Epidermal melanocyte (primary cell): ENCODE measurements at regions not wholly inside any gene's neighbourhood (a gene's known extent, or its start where the extent isn't known, plus 50 kb on each side); places are given as distances from the start of the nearest gene placed in this dataset.
"Not testable (repeated sequence)": the region's sequence is repeated elsewhere in the genome, so short reads cannot be mapped to it uniquely, and the experiment has no call there.

ENCODE experiments used
- DNase-seq: peaks from one replicate; pipeline ENCODE4 v3.0.0; 2011; ENCODE audit warnings: low spot score; ENCODE audit not compliant: insufficient read length

DNA sequence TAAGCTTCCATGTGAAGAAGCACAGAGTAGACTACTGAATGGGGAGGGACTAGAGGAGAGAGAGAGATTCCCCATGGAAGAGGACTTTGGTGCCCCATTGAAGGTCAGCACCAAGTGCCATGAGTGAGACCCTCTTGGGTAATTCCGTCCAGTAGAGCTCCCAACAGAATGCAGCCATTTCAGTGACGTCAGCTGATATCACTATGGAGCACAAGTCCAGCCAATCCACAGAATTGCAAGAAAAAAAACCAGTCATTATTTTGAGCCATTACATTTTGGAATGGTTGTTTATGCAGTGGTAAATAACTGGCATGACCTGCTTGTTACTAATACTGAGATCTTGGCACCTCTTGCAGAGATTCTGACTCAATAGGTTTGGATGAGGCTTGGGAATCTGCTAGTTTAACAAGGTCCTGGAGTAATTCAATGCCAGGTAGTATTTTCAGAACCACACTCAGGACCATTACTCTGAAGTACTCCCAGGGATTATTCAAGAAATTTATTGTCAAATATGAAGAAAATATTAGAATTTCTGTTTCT, 52.6 kb upstream of the SP8 start:
- no peak for DNase-seq

DNA sequence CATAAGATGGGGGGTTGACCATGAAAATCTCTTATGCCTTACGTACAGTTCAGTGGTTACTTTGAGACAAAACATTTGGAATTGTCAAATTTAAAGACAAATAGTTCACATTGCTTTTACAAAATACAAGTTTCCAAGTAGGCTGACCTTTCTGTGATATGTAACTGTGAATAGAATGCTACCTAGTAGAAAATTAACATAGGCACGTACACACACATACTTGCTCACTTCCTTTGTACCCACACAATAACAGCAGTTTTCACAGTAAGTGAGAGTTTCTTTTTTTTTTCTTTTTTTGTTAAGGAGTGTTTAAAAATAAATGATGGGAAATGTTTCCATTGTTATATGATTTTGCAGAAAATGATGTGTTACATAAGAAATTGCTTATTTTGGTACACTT, 53.3 kb upstream of the SP8 start:
- DNase-seq, result no peak

DNA sequence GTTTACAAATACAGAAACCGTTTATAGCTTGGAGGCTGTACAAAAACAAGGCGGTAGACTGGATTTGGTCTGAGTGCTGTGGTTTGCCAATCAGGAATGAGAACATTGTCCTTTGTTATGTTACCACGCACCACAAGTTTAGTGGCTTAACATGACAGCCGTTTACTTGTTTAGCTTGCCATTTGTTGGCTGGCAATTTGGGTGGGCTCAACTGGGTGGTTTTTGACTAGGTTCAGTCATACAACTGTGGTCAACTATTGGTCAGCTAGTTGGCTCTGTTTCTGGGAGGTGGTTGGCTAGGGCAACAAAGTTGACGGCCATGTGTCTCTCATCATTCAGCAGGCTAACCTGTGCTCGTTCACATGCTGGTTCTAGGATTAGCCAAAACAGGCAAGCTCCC, 60.1 kb upstream of the SP8 start:
- DNase-seq, result no peak

DNA sequence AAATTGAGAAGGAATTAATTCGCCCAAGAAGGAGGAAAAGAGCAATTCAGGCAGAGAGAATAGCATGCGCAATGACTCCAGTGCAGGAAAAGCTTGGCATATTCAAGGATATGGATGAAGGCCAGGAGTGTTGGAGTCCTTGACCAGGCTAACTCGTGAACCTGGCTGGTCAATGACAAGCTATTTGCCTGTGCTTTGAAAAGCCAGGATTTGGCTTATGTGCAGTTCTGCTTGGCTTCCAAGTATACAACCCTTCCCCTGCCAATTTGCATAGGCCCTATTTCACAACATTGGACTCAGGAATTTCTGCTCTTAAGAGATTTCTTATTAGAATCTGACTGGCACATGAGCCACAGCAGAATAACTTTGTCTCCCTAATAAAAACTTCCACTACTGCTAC, 72.3 kb upstream of the SP8 start:
- DNase-seq, result no peak

DNA sequence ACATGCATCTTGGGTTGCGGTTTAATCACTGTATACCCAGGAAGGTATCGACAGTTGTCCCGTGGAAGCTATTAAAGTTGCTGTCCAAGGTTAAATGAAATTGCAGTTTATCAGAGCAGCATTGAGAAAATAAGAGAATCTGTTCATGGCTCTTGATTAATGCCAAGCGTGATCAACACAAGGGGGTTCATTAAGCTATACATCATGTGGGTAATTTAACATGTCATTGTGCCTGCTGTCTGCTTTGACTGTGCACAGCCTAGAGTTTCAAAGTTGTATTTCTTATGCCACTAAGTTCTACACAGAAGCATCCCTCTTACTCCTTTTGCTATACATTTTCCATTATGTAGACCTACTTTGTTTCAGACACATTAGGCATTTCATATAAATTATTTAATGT, 74.8 kb upstream of the SP8 start:
- DNase-seq, result no peak

DNA sequence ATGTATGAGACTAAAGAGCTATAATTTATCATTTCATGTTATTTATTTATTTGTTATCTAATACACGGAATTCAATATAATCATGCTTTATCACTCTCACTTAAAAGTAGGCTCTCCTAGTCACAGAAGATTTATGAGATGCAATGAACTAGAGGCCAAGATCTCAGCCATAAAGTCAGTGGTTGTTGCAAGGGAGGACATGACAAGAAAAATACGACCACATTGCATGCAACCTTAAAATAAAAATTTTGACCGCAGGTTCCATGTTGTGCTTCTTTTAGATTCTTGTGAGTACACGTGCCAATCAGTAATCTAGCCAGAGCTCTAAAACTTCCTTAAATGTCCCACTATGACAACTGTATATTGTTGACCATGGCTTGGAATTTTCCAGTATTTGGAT, 75.9 kb upstream of the SP8 start:
- no peak for DNase-seq

DNA sequence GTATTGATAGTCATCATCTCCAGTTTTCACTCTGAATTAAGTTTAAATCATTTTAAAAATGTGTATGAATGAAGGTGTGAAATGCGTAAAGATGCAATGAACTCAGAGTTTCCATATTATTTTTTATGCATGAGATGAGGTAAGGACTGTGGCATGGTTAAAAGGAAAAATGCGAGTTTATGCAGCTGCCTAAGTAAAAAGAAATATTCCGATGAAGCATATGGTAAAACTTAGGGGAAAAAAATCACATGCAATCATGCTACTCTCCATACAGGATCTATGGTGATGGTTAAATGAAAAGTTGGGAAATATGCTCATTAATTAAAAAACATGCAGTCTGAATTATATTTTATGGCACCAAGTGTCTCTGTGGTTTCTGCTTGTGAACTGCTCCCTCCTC, 77.5 kb upstream of the SP8 start:
- no peak for DNase-seq

DNA sequence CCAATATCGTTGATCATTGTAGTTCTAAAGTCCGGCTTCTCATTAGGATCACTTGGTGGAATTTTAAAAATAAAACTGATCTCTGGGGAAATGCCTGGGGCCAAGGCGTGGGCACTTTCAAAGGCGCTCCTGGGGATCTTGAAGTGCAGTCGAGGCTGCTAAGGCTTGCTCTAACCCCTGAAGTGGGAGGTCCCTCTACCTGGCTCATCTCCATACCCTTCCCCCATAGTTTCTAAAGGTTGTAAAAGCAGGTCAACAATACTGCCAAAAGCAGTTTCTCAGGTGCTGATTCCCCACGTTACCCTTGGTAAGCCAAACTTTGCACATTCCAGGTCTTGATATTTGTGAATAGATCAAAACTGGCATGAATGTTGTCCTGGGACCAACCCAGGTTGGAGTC, 79.0 kb upstream of the SP8 start:
- DNase-seq, result no peak

DNA sequence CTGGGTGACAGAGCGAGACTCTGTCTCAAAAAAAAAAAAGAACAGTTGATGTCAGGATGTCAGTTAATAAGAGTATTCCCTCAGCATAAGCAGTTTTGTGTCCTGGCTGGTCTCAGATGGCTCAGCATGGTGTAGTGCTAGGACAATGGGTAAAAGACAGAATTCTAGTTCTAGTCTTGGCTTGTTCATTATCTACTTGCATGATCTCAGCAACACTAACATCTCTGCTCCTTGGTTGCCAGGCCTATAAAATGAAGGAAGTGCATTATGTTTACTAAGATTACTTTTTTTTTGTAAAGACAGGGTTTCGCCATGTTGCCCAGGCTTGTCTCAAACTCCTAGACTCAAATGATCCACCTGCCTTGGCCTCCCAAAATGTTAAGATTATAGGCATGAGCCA, 84.3 kb upstream of the SP8 start:
- no peak for DNase-seq

DNA sequence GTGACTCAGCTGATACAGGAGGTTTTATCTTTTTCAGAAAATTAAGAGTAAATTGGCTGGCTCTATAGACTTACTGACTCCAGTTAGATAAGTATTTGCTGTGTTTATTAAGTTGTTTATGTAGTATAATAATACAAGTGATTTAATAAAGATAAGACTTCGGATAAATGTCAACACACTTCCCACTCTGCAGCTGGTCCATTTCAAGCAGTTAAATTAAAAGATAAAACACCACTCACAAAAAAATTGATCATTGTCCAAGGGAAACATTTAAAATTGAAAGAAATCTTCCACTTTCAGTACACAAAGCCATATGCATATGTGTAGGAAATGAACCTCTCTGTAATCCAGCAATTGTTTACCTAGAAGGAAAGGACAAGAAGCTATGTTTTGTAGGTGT, 106.1 kb upstream of the SP8 start:
- no peak for DNase-seq

DNA sequence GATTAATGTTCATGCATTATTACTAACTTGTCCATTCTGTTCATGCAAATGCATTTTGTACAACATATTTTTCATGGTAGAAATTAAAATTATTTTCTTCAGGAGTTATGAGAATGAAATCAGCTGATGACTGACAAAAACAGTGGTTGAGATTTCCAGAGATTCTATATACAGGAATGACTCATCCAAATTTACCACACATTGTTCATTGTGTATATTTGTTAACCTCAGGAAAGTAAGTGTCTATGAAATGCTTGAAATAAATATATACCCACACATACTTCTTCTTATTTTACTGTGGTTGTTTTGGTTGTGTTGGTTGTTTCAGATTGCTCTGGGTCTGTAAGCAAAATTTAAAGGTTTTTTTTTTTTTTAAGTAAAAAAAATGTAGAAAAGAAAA, 108.1 kb upstream of the SP8 start:
- DNase-seq, result no peak

DNA sequence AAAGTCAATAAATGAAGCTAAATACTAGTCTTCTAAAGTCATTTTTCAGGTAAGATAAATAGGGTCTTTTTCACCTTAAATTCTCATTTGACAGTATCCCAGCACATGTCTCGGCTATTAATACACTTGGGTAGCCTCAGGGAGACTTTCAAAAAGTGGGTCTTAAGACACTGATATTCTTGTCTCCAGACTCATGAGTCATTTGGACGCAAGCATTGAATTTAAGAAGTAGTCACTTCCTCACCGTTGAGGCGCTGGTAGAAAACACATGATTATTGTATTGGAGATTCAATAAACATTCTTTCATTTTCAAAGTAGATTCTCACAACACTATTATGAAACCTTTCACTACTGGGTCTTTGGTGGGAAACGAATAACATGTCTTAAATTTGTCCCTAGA, 108.9 kb upstream of the SP8 start:
- DNase-seq, result no peak

DNA sequence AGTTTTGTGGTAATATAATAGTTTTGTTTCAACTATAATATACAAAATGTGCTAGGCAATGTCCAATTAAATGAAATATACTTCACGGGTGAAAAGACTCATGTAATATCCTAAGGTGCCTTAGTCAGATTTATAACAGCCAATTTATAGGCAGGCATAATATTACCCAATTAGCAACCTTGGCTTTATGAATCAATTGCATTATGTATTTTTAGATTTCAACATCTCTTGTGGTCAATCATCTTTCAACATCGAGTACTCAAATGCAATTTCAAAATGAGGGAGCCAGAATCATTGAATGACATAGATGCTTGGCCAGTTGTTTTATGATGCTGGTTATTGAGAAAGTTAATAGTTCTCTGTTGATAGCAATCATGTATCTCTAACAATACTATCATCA, 110.3 kb upstream of the SP8 start:
- DNase-seq, result no peak

DNA sequence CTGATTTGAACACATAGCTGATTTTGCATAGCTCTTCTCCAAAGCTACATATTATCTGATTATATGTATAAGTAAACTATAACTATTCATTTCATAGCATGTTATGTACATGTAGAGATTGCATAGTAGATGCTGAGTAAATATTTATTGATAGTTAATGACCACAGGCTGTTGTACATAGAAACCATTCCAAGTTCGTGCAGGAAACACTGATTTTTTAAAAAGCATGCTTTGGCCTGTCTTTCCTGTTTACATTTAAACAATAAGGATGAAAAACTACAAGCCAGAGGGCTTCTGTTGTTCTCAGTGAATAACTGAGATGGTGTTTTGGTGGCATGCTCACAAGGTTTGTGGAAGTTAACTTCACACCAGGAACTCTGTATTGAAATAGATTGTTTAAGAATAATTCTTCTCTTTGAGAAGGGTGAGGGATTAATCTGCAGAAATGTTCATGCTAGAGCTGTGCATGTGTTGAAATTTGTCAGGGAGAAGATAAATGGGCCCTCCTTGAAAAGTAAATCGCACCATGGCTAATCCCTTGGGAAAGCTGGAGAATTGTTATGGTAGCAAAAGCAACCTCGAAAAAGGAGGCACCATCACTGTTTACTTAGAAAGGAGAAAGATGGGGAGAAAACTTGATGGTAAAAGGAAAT, 120.2 kb upstream of the SP8 start:
- DNase-seq, result no peak

DNA sequence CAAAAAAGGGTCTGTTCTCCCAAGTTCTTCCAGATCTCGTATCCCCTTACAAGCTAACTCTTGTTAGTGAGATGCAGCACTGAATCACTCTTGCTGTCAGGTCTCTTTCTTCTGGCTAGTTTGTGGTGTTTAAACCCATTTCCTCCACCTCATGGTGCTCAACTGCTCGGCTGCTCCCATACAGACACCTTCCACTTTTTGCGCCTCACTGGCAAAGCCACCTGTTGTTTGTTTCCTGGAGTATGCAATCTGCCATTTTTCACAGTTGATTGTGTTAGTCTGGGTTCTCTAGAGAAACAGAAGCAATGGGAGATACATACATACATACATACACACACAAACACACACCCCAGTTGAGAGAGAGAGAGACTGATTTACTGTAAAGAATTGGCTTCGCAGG, 124.4 kb upstream of the SP8 start:
- no peak for DNase-seq

DNA sequence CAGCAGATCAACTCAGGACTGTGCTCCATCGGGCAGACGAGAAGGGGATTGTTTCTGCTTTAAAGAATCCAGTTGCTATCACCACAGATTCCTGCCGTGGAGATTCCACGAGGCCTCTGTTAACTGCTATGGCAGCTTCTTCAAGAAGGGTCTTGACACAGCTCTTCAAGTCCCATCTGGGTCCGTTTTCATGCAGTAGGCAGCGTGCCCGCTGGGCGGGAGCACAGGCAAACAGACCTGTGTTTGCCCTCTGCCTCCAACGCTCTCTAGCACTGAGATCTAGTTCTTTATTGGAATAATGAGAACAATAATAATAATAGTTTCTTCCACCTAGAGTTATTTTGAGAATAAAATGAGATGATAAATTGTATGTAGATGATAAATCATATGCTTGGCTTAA, 127.2 kb upstream of the SP8 start:
- no peak for DNase-seq

DNA sequence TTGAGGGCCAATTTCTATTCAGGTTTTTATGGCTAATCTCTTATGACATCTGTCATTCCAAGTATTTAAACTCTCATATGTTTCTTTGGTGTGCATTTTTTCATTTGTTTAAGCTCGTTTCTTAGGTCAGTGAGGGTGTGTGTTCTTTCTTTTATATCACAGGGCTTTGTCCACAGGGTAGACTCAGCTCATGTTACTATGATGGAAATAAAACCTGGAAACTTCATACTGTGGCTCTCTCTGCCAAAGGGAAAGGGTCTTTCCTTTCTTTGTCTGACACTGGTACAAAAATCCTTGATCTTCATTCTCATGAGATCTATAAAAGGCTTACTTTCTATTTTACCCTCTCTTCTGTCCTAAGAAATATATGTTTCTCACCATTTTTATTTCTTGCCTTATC, 129.6 kb upstream of the SP8 start:
- no peak for DNase-seq

DNA sequence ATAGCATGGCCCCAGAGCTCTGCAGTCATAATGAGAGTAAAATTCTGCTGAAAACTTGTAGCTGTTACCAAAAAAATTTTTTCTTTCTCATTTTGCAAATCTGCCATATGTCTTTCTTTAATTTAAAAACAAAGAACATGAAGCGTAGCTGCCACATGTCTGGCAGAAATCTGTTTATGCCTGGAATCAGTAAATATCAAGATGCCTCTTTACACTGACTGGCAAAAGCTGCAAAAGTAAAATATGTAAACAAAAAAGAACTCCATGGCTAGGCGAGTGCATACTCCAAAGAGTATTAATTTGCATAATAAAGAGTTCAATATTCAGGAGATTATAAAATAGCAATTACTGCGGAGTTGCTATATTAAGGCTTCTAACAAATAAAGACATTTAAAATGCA, 130.9 kb upstream of the SP8 start:
- no peak for DNase-seq

DNA sequence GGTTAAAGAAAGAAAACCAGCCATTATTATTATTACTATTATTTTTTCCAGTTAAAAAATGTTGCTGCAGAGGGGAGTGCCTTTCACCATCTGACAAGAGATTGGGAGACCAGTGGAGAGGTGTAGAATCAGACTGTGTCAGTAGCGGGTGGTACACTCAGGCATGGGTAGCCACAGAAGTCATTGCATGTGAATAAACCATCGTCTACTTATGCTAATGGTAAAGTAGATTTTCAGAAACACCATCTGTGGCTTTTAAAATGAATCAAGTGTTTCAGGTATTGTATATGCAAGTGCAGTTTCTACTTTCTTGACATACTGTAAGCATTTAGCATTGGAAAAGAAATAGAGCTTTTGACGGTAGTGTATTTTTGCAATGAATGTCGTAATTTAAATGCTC, 131.5 kb upstream of the SP8 start:
- DNase-seq, result no peak

DNA sequence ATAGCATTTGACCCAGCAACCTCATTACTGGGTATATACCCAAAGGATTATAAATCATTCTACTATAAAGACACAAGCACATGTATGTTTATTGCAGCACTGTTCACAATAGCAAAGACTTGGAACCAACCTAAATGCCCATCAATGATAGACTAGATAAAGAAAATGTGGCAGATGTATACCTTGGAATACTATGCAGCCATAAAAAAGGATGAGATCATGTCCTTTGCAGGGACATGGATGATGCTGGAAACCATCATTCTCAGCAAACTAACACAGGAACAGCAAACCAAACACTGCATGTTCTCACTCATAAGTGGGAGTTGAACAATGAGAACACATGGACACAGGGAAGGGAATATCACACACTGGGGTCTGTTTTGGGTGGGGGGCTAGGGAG, 140.5 kb upstream of the SP8 start:
- not testable (repeated sequence) for DNase-seq

DNA sequence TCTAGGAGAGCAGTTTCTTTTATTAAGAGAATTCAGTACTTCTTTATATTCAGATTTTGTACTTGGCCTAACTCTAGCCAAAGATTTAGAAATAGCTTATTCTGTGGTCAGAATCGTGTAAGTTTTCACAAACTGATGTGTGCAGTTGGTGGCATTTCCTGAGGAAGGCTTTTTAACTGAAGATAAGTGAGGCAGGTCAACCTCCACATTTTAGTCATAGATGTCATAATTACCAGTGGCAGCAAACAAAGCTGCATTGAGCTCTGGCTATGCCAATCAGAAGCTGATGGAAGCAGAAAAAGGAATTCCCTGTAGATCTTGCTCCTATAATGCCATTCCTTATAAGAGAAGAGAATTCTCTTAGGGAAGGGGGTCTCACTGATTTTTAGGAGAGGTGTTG, 141.3 kb upstream of the SP8 start:
- no peak for DNase-seq

DNA sequence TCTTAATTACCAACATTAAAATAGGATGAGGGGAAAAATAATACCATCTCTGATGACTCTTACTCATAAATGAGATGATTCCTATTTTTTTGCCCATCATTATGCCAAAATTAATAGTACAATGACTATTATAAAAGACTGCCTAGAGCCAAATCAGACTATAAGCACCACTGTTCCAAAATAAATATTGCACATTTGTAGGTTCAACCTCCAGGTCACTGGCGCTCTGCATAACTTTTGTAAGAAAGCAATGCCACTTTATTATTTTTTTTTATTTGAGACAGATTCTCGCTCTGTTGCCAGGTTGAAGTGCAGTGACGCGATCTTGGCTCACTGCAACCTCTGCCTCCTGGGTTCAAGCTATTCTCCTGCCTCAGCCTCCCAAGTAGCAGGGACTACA, 142.5 kb upstream of the SP8 start:
- no peak for DNase-seq

DNA sequence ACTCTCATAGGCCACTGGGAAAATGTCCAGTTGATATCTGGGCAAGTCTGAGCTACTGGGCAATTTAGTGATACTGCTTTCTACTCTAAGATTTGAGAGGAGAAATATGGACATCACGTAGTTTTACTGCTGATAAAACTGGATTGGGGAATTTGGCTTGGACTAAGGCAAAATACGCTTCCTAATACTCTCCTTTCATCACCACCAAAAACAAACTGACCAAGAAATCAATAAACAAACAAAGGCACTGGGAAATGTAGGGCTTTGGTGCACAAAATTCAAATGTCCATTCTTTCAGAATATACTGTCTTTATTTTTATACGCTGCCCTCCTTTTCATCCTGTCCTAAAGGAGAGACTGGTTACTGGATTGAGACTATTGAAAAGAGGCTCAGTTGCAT, 145.1 kb upstream of the SP8 start:
- DNase-seq, result no peak
